Fibroblast of lung (primary cell): ENCODE measurements at regions not wholly inside any gene's neighbourhood (a gene's known extent, or its start where the extent isn't known, plus 50 kb on each side); places are given as distances from the start of the nearest gene placed in this dataset.

Experiments
- EZH2 ChIP-seq: IDR thresholded peaks from 2 replicates; pipeline ENCODE4 v1.5.1; 2012; ENCODE audit warnings: low read length, control low read depth, mild to moderate bottlenecking; ENCODE audit errors: missing control alignments
- TF ChIP-seq, protein P1 (sequence below), 2 donors: IDR thresholded peaks in 1 of 2; conservative IDR thresholded peaks in 1 of 2; 1 replicate in 1 of 2; 2 replicates in 1 of 2; pipeline ENCODE4 v1.5.1; 2011 to 2012; ENCODE audit warnings: low read length in 2 of 2, control low read depth in 1 of 2, inconsistent platforms in 1 of 2, low read depth in 1 of 2, mild to moderate bottlenecking in 1 of 2

DNA sequence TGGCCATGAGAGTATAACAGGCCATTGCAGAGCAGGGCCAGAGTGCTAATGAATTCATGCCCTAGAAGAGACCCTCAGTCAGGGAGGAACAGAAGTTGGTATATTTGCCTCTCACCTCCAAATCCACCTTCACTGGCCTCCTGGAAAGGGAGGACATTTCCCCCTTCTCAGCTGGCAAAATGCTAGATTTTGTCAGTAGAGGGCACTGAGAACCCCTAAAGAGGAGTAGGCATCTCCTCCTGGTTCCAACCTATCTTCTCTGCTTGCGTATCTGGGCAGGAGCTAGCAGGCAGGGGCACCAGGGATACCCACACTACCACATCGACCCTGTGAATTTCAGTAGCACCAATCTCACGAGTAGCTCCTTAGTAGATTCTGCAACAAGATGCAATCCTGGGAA lies 79.8 kb upstream of the GHITM start:
- TF ChIP-seq, protein P1, sequence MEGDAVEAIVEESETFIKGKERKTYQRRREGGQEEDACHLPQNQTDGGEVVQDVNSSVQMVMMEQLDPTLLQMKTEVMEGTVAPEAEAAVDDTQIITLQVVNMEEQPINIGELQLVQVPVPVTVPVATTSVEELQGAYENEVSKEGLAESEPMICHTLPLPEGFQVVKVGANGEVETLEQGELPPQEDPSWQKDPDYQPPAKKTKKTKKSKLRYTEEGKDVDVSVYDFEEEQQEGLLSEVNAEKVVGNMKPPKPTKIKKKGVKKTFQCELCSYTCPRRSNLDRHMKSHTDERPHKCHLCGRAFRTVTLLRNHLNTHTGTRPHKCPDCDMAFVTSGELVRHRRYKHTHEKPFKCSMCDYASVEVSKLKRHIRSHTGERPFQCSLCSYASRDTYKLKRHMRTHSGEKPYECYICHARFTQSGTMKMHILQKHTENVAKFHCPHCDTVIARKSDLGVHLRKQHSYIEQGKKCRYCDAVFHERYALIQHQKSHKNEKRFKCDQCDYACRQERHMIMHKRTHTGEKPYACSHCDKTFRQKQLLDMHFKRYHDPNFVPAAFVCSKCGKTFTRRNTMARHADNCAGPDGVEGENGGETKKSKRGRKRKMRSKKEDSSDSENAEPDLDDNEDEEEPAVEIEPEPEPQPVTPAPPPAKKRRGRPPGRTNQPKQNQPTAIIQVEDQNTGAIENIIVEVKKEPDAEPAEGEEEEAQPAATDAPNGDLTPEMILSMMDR (conservative IDR thresholded peaks at IDR 0.05 in 1 of 2, IDR thresholded peaks at IDR 0.05 in 1 of 2; ENCODE audit: low read depth in 1 of 2, low read length in 2 of 2): no peak
- no peak for TF ChIP-seq EZH2
